Smooth muscle cell (in vitro differentiated cells): ENCODE measurements at regions not wholly inside any gene's neighbourhood (a gene's known extent, or its start where the extent isn't known, plus 50 kb on each side); places are given as distances from the start of the nearest gene placed in this dataset.

Experiments used
- DNase-seq: peaks from one replicate; lab custom pipeline; 2025; ENCODE audit not compliant: unreplicated experiment; lab: John Stamatoyannopoulos, UW
- H2AFZ ChIP-seq: fragments of 200-600 bp; sonication (generic); 2 replicates; pipeline ENCODE4 v1.6.0; 2016; ENCODE audit warnings: antibody characterized with exemption, low read depth, mild to moderate bottlenecking
- H3F3A ChIP-seq: fragments of 200-600 bp; sonication (generic); 2 replicates; pipeline ENCODE4 v1.6.0; 2017; ENCODE audit warnings: antibody characterized with exemption, low read depth
- H3K27ac ChIP-seq: fragments of 200-600 bp; sonication (generic); 2 replicates; pipeline ENCODE4 v1.5.1; 2016; ENCODE audit warnings: low read depth, mild to moderate bottlenecking
- H3K27me3 ChIP-seq: fragments of 200-600 bp; sonication (generic); 2 replicates; pipeline ENCODE4 v1.6.1; 2016; ENCODE audit warnings: low read depth, mild to moderate bottlenecking
- H3K36me3 ChIP-seq: fragments of 200-600 bp; sonication (generic); 2 replicates; pipeline ENCODE4 v1.5.1; 2016; ENCODE audit warnings: low read depth
- H3K4me1 ChIP-seq: fragments of 200-600 bp; sonication (generic); 2 replicates; pipeline ENCODE4 v1.5.1; 2016; ENCODE audit warnings: low read depth
- H3K4me2 ChIP-seq: fragments of 200-600 bp; sonication (generic); 2 replicates; pipeline ENCODE4 v1.6.0; 2016; ENCODE audit warnings: mild to moderate bottlenecking
- H3K4me3 ChIP-seq: fragments of 200-600 bp; sonication (generic); 2 replicates; pipeline ENCODE4 v1.5.1; 2016; ENCODE audit warnings: mild to moderate bottlenecking
- H3K79me2 ChIP-seq: fragments of 200-600 bp; sonication (generic); 2 replicates; pipeline ENCODE4 v1.6.0; 2016; ENCODE audit warnings: low read depth, mild to moderate bottlenecking
- H3K9ac ChIP-seq: fragments of 200-600 bp; sonication (generic); 2 replicates; pipeline ENCODE4 v1.6.0; 2016; ENCODE audit warnings: low read depth
- H3K9me3 ChIP-seq: fragments of 200-600 bp; sonication (generic); replicated peaks from 2 replicates; pipeline ENCODE4 v1.5.1; 2016; ENCODE audit warnings: low read depth
- H4K20me1 ChIP-seq: fragments of 200-600 bp; sonication (generic); 2 replicates; pipeline ENCODE4 v1.6.0; 2016; ENCODE audit warnings: low read depth
- WGBS: methylation state at CpG from one replicate; pipeline ENCODE4 v1.1.7; 2016; ENCODE audit warnings: low lambda C conversion rate; 5-methylcytosine and 5-hydroxymethylcytosine counted together
- TF ChIP-seq, protein P1 (sequence below): fragments of 200-600 bp; sonication (generic); IDR thresholded peaks from 2 replicates; pipeline ENCODE4 v1.5.1; 2017; ENCODE audit warnings: borderline replicate concordance, mild to moderate bottlenecking, antibody characterized with exemption; ENCODE audit not compliant: insufficient read depth, poor library complexity, severe bottlenecking

DNA sequence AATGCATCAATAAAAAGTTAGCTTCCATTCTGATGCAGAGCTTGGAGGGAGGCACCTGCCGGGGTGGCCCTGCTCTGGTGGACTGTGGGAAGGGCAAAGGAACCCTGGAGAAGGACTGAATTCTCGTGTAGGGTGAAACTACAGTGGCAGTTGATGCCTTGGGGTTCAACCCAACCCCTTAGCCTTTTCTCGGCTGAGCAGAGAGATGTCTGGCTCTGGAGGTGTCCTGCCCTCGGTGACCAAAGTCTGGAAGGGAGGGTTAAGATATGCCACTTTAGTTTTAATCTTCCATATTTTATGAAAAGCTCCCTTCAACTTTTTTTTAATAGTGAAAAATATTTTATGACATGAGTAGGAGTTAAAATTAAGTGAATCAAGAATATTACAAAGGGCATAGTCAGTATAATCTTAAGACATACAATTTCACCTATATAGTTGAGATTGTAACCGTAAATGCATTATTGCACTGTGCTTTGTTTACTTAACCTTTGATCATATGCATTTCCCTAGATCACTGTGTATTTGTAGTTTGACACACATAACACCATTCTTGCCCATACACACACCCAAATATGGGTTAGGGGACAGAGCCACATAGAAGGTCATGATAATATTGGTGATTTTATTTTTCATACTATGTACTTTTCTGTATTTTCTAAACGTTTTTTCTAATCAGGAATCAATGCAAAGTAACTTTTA, 179.6 kb downstream of the MCHR2 start:
- Histone ChIP-seq H3K27ac (no peak overlapping the region), H2AFZ (no peak overlapping the region), H3K9ac (no peak overlapping the region), H3K4me3 (no peak overlapping the region), H3K4me1 (no peaks in the 10 kb centered on the region), H3K4me2 (no peak overlapping the region), H4K20me1 (no peaks in the 10 kb centered on the region), H3F3A (no peaks in the 10 kb centered on the region), H3K79me2 (no peaks in the 10 kb centered on the region), H3K36me3 (no peaks in the 10 kb centered on the region), H3K9me3 (no peaks in the 10 kb centered on the region), H3K27me3 (no peaks in the 10 kb centered on the region)
- no peak for DNase-seq
- TF ChIP-seq, protein P1, sequence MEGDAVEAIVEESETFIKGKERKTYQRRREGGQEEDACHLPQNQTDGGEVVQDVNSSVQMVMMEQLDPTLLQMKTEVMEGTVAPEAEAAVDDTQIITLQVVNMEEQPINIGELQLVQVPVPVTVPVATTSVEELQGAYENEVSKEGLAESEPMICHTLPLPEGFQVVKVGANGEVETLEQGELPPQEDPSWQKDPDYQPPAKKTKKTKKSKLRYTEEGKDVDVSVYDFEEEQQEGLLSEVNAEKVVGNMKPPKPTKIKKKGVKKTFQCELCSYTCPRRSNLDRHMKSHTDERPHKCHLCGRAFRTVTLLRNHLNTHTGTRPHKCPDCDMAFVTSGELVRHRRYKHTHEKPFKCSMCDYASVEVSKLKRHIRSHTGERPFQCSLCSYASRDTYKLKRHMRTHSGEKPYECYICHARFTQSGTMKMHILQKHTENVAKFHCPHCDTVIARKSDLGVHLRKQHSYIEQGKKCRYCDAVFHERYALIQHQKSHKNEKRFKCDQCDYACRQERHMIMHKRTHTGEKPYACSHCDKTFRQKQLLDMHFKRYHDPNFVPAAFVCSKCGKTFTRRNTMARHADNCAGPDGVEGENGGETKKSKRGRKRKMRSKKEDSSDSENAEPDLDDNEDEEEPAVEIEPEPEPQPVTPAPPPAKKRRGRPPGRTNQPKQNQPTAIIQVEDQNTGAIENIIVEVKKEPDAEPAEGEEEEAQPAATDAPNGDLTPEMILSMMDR: no peak
- 80% methylated on average over 6 of the region's 6 CpGs for WGBS

DNA sequence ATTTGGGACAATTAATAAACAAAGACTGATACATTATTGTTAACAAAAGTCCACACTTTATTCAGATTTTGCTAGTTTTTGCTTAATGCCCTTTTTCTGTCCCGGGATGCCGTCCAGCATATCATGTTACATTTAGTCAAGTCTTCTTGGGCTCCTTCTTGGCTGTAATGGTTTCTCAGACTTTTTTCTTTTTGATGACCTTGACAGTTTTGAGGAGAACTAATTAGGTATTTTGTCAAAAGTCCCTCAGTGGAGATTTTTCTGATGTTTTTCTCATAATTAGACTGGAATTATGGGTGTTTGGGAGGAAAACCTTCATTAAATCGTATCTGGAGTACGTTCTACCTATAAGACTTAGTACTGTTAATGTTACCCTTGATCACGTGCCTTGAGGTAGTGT, 177.2 kb downstream of the MCHR2 start:
- no peaks in the 10 kb centered on the region for H3F3A ChIP-seq
- H3K4me3 ChIP-seq: no peak overlapping the region
- no peaks in the 10 kb centered on the region for H3K36me3 ChIP-seq
- H3K27me3 ChIP-seq: no peaks in the 10 kb centered on the region
- H3K27ac ChIP-seq: no peak overlapping the region
- H3K9me3 ChIP-seq: no peaks in the 10 kb centered on the region
- DNase-seq: no peak
- TF ChIP-seq, protein P1: no peak
- H3K79me2 ChIP-seq: no peaks in the 10 kb centered on the region
- whole genome bisulfite sequencing: 83% methylated on average over 5 of the region's 5 CpGs
- H3K9ac ChIP-seq: no peak overlapping the region
- H4K20me1 ChIP-seq: no peaks in the 10 kb centered on the region
- H3K4me2 ChIP-seq: no peak overlapping the region
- H2AFZ ChIP-seq: no peak overlapping the region
- no peaks in the 10 kb centered on the region for H3K4me1 ChIP-seq

DNA sequence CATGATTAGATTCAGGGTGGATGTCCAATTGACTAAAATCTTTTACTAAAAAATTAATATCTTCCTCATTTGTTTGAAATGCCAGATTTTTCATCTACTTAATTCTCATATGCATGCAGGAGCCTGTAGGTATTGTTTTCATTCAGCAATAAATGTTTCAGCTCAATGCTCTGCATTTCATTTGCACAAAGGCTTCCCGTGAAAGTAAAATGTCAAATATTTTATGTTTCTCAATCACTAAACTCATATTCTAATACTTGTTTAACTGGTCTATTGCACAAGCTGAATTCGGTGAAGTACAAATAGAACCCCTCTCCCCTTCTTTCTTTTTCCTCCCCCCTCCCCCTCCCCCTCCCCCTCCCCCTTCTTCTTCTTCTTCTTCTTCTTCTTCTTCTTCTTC, 175.9 kb downstream of the MCHR2 start:
- Histone ChIP-seq H3K4me2 (no peak overlapping the region), H3K4me1 (peaks cover 4% of the 10 kb centered on the region), H3K27ac (no peak overlapping the region), H3K79me2 (no peaks in the 10 kb centered on the region), H3K9me3 (no peaks in the 10 kb centered on the region), H2AFZ (no peak overlapping the region), H3F3A (no peaks in the 10 kb centered on the region), H3K4me3 (no peak overlapping the region), H3K36me3 (no peaks in the 10 kb centered on the region), H3K9ac (no peak overlapping the region), H3K27me3 (no peaks in the 10 kb centered on the region), H4K20me1 (no peaks in the 10 kb centered on the region)
- TF ChIP-seq, protein P1: no peak
- 89% methylated on average over 2 of the region's 2 CpGs for WGBS
- no peak for DNase-seq

DNA sequence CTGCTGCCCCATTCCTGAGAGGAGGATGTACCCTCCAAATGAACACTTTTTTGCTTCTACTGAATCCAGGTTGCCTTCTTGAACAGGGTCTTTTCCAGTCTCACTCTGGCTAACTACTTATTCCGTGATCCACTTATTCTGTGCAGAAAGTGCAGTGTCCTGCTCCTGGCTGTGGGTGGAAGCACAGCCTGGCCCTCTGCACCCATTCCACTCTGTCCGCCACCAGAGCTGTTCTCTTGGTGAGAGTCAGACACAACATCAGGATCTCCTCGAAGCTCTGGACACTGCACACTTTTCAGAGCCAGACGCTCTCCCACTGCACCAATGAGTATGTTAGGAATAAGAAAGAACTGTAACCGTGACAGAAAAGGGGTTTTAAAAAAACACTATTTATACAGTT, 174.2 kb downstream of the MCHR2 start:
- Histone ChIP-seq H3K4me3 (no peak overlapping the region), H3K27ac (no peak overlapping the region)
- 89% methylated on average over 5 of the region's 5 CpGs for WGBS

More for the DNA sequence above, 174.2 kb downstream of the MCHR2 start:
- Histone ChIP-seq H2AFZ (no peak overlapping the region), H3K4me1 (peaks cover 6% of the 10 kb centered on the region), H3F3A (no peaks in the 10 kb centered on the region), H3K27me3 (no peaks in the 10 kb centered on the region), H3K9me3 (no peaks in the 10 kb centered on the region), H3K36me3 (no peaks in the 10 kb centered on the region), H4K20me1 (no peaks in the 10 kb centered on the region), H3K9ac (no peak overlapping the region), H3K4me2 (no peak overlapping the region), H3K79me2 (no peaks in the 10 kb centered on the region)
- TF ChIP-seq, protein P1: no peak
- no peak for DNase-seq
